IMR-90 (cell line): ENCODE measurements at regions not wholly inside any gene's neighbourhood (a gene's known extent, or its start where the extent isn't known, plus 50 kb on each side); places are given as distances from the start of the nearest gene placed in this dataset.

ENCODE experiments used
- ATAC-seq: fragments of 200-7000 bp; cut with Tn5 transposase; 2 replicates; pipeline ENCODE4 v1.9.1; 2020; ENCODE audit warnings: low read depth, mild to moderate bottlenecking, moderate library complexity
- BruUV-seq: library from RNA; stranded (reverse); fragments of 400-500 nt; replicated peaks from 2 replicates; lab custom pipeline; 2021; lab: Mats Ljungman, UMichigan
- CTCF ChIA-PET: fragments of 300-600 bp; formaldehyde crosslinking; extraction: SDS; loops from one replicate; lab custom pipeline; 2021; ENCODE audit warnings: antibody characterized with exemption; lab: Yijun Ruan, JAX
- POLR2A ChIA-PET: fragments of 300-600 bp; sonication (Branson Sonifier 250); formaldehyde crosslinking; loops from one replicate; lab custom pipeline; 2022; ENCODE audit warnings: antibody characterized with exemption; ENCODE audit not compliant: unreplicated experiment; lab: Charles Lee
- DNase-seq: peaks from one replicate; pipeline ENCODE4 v3.0.0; 2013
- H2AFZ ChIP-seq: replicated peaks from 2 replicates; pipeline ENCODE3; 2013; ENCODE audit warnings: low read length, mild to moderate bottlenecking; ENCODE audit not compliant: poor library complexity
- H2AK5ac ChIP-seq: 2 replicates; pipeline ENCODE4 v1.6.1; 2013; ENCODE audit warnings: low read depth, low read length, inconsistent platforms
- H2AK9ac ChIP-seq: replicated peaks from 2 replicates; pipeline ENCODE3; 2013; ENCODE audit warnings: mild to moderate bottlenecking, low read depth, low read length, moderate library complexity; ENCODE audit not compliant: poor library complexity
- H2BK120ac ChIP-seq: 2 replicates; pipeline ENCODE4 v1.6.1; 2013; ENCODE audit warnings: low read depth, low read length, inconsistent platforms
- H2BK15ac ChIP-seq: 3 replicates; pipeline ENCODE4 v1.6.1; 2013; ENCODE audit warnings: low read depth, low read length, inconsistent platforms
- H2BK20ac ChIP-seq: 2 replicates; pipeline ENCODE4 v1.6.1; 2013; ENCODE audit warnings: low read depth, mild to moderate bottlenecking, inconsistent platforms, low read length, moderate library complexity
- H2BK5ac ChIP-seq: 2 replicates; pipeline ENCODE4 v1.6.1; 2013; ENCODE audit warnings: mild to moderate bottlenecking, low read depth, low read length, inconsistent platforms; ENCODE audit not compliant: poor library complexity, severe bottlenecking
- H3K14ac ChIP-seq: replicated peaks from 2 replicates; pipeline ENCODE4 v1.6.1; 2013; ENCODE audit warnings: low read depth, low read length, inconsistent platforms
- H3K18ac ChIP-seq: 2 replicates; pipeline ENCODE4 v1.6.1; 2013; ENCODE audit warnings: low read depth, low read length, control low read depth
- H3K23ac ChIP-seq: 2 replicates; pipeline ENCODE4 v1.6.1; 2013; ENCODE audit warnings: low read depth, low read length, inconsistent platforms
- H3K27ac ChIP-seq: 2 replicates; pipeline ENCODE4 v1.5.1; 2013; ENCODE audit warnings: mild to moderate bottlenecking, control low read depth, low read length; ENCODE audit not compliant: insufficient read depth
- H3K27me3 ChIP-seq: 2 replicates; pipeline ENCODE4 v1.6.1; 2013; ENCODE audit warnings: low read length; ENCODE audit not compliant: control insufficient read depth, insufficient read depth
- H3K36me3 ChIP-seq: 2 replicates; pipeline ENCODE4 v1.6.1; 2013; ENCODE audit warnings: low read length, mixed read lengths; ENCODE audit not compliant: control insufficient read depth, insufficient read depth
- H3K4ac ChIP-seq: 2 replicates; pipeline ENCODE4 v1.6.1; 2013; ENCODE audit warnings: low read depth, low read length, inconsistent platforms
- H3K4me1 ChIP-seq: 2 replicates; pipeline ENCODE4 v1.6.1; 2013; ENCODE audit warnings: low read length, mixed read lengths; ENCODE audit not compliant: control insufficient read depth, insufficient read depth
- H3K4me2 ChIP-seq: 2 replicates; pipeline ENCODE4 v1.6.1; 2013; ENCODE audit warnings: low read depth, mild to moderate bottlenecking, control low read depth, low read length, moderate library complexity
- H3K4me3 ChIP-seq: 2 replicates; pipeline ENCODE4 v1.5.1; 2013; ENCODE audit warnings: low read depth, mild to moderate bottlenecking, control low read depth, low read length, moderate library complexity; ENCODE audit not compliant: insufficient read depth
- H3K56ac ChIP-seq: 2 replicates; pipeline ENCODE4 v1.6.1; 2013; ENCODE audit warnings: low read length, inconsistent platforms; ENCODE audit not compliant: insufficient read depth; ENCODE audit errors: extremely low read depth
- H3K79me1 ChIP-seq, 2 experiments: 2 replicates each; pipeline ENCODE4 v1.6.1; 2013; ENCODE audit warnings: low read length in 2 of 2, inconsistent platforms in 1 of 2, low read depth in 1 of 2
- H3K9ac ChIP-seq: 2 replicates; pipeline ENCODE4 v1.6.1; 2013; ENCODE audit warnings: low read depth, low read length, control low read depth
- H3K9me1 ChIP-seq: 2 replicates; pipeline ENCODE4 v1.6.1; 2013; ENCODE audit warnings: low read length, inconsistent platforms; ENCODE audit not compliant: insufficient read depth
- H3K9me3 ChIP-seq: 2 replicates; pipeline ENCODE4 v1.6.1; 2013; ENCODE audit warnings: low read length; ENCODE audit not compliant: control insufficient read depth, insufficient read depth
- H4K20me1 ChIP-seq: 2 replicates; pipeline ENCODE4 v1.6.1; 2013; ENCODE audit warnings: low read length, inconsistent platforms; ENCODE audit not compliant: insufficient read depth
- H4K5ac ChIP-seq: 2 replicates; pipeline ENCODE4 v1.6.1; 2013; ENCODE audit warnings: mild to moderate bottlenecking, low read depth, low read length, control low read depth
- H4K8ac ChIP-seq, 2 experiments: 2 replicates each; pipeline ENCODE4 v1.6.1; 2013; ENCODE audit warnings: low read depth in 2 of 2, low read length in 2 of 2, control low read depth in 1 of 2, inconsistent platforms in 1 of 2
- H4K91ac ChIP-seq: 2 replicates; pipeline ENCODE4 v1.6.1; 2013; ENCODE audit warnings: low read depth, low read length, inconsistent platforms; ENCODE audit not compliant: insufficient read depth
- BHLHE40 ChIP-seq: fragments of 150-350 bp; IDR thresholded peaks from 2 replicates; pipeline ENCODE4 v1.6.1; 2016; ENCODE audit warnings: mild to moderate bottlenecking, low read depth, low read length
- CEBPB ChIP-seq: IDR thresholded peaks from 2 replicates; pipeline ENCODE4 v1.6.1; 2012; ENCODE audit warnings: low read depth, low read length, improper control_type of control experiment
- CHD1 ChIP-seq: IDR thresholded peaks from 2 replicates; pipeline ENCODE4 v1.6.1; 2012; ENCODE audit warnings: low read depth, low read length, improper control_type of control experiment
- CTCF ChIP-seq: conservative IDR thresholded peaks from 2 replicates; pipeline ENCODE4 v1.5.1; 2012; ENCODE audit warnings: mild to moderate bottlenecking, low read depth, low read length, improper control_type of control experiment
- ELK1 ChIP-seq: fragments of 150-350 bp; IDR thresholded peaks from 2 replicates; pipeline ENCODE4 v1.6.1; 2016; ENCODE audit warnings: low read depth, mild to moderate bottlenecking, low read length, moderate library complexity, borderline replicate concordance
- FOS ChIP-seq: fragments of 150-350 bp; IDR thresholded peaks from 2 replicates; pipeline ENCODE4 v1.6.1; 2016; ENCODE audit warnings: low read depth, low read length
- MAFK ChIP-seq: IDR thresholded peaks from 2 replicates; pipeline ENCODE4 v1.6.1; 2012; ENCODE audit warnings: low read depth, low read length, improper control_type of control experiment
- MAZ ChIP-seq: IDR thresholded peaks from 2 replicates; pipeline ENCODE4 v1.6.1; 2012; ENCODE audit warnings: low read depth, mild to moderate bottlenecking, low read length, improper control_type of control experiment, moderate library complexity, borderline replicate concordance
- MXI1 ChIP-seq: IDR thresholded peaks from 2 replicates; pipeline ENCODE4 v1.6.1; 2012; ENCODE audit warnings: low read depth, mild to moderate bottlenecking, low read length, moderate library complexity, borderline replicate concordance
- NFE2L2 ChIP-seq: fragments of 150-350 bp; IDR thresholded peaks from 2 replicates; pipeline ENCODE4 v1.6.1; 2016; ENCODE audit warnings: low read depth, mild to moderate bottlenecking, low read length
- POLR2A ChIP-seq: IDR thresholded peaks from 2 replicates; pipeline ENCODE4 v1.6.1; 2012; ENCODE audit warnings: mild to moderate bottlenecking, low read depth, low read length
- RAD21 ChIP-seq: IDR thresholded peaks from 2 replicates; pipeline ENCODE4 v1.6.1; 2012; ENCODE audit warnings: low read length, improper control_type of control experiment
- RCOR1 ChIP-seq: IDR thresholded peaks from 2 replicates; pipeline ENCODE4 v1.6.1; 2012; ENCODE audit warnings: mild to moderate bottlenecking, low read length, improper control_type of control experiment; ENCODE audit not compliant: insufficient replicate concordance
- RFX5 ChIP-seq: IDR thresholded peaks from 2 replicates; pipeline ENCODE4 v1.8.0; 2012; ENCODE audit warnings: low read depth, mild to moderate bottlenecking, low read length, moderate library complexity
- SMC3 ChIP-seq: fragments of 150-350 bp; IDR thresholded peaks from 2 replicates; pipeline ENCODE4 v1.6.1; 2016; ENCODE audit warnings: low read depth, mild to moderate bottlenecking, antibody characterized with exemption, low read length, moderate library complexity
- WGBS, 2 experiments: methylation state at CpG; one replicate each; pipeline versions ENCODE4 v1.1.5 to v1.1.7; 2013; ENCODE audit warnings: missing lambda C conversion rate in 2 of 2; ENCODE audit not compliant: insufficient read length in 1 of 2; ENCODE audit errors: extremely low coverage in 2 of 2; 5-methylcytosine and 5-hydroxymethylcytosine counted together
- dilution Hi-C: fragments of 300-500 bp; cut with HindIII; formaldehyde crosslinking; loops from one replicate; pipeline ENCODE4 v1.14.3; 2018; ENCODE audit warnings: low sequenced_read_pairs; ENCODE audit not compliant: unreplicated experiment
- in situ Hi-C: fragments of 300-500 bp; cut with MboI; formaldehyde crosslinking; loops from 3 replicates; pipeline ENCODE4 v1.14.3; 2019; ENCODE audit warnings: low sequenced_read_pairs, inconsistent platforms, mixed read lengths
- intact Hi-C: fragments of 100-400 bp; cut with micrococcal nuclease; formaldehyde crosslinking; loops from 2 replicates; pipeline ENCODE4 v1.10.0; 2022
- TF ChIP-seq, protein P1 (sequence below): fragments of 150-350 bp; IDR thresholded peaks from 2 replicates; pipeline ENCODE4 v1.6.1; 2017; ENCODE audit warnings: mild to moderate bottlenecking, antibody characterized with exemption, low read length, low read depth

DNA sequence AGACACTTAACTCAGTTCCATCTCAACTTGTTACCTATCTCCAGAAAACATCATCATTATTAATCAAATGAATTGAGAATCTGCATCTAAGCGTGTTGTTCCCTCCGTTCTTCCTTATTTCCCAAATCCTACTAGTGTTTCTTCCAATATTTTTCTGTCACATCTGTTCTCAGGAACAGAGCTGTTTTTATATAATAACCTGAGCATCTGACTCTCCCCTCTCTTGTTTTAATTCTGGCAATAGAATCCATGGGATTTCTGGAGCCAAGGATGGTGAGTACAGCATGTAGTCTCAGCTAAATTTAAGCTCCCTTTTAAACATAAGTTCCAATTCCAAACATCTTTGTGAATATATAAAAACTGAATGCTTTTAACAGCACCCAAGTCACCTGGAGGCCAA, 558.3 kb downstream of the DTWD2 start:
- Histone ChIP-seq H4K20me1 (no peaks in the 10 kb centered on the region), H2BK5ac (no peak overlapping the region), H3K4me3 (no peak overlapping the region), H3K56ac (no peak overlapping the region), H3K9me3 (no peaks in the 10 kb centered on the region), H2AK5ac (no peak overlapping the region), H3K79me1 (no peaks in the 10 kb centered on the region), H3K27me3 (no peaks in the 10 kb centered on the region), H3K9ac (no peak overlapping the region), H2BK120ac (no peak overlapping the region), H3K23ac (no peak overlapping the region), H4K5ac (no peak overlapping the region), H2BK15ac (no peak overlapping the region), H3K18ac (no peak overlapping the region), H2AFZ (no peak overlapping the region), H3K9me1 (no peaks in the 10 kb centered on the region), H4K8ac (no peak overlapping the region), H3K27ac (no peak overlapping the region), H3K4ac (no peak overlapping the region), H3K4me1 (no peaks in the 10 kb centered on the region), H3K14ac (no peak overlapping the region), H3K4me2 (no peak overlapping the region), H2BK20ac (no peak overlapping the region), H3K36me3 (no peaks in the 10 kb centered on the region), H2AK9ac (no peak overlapping the region), H4K91ac (no peak overlapping the region)
- in situ Hi-C loops (no loop called here), dilution Hi-C loops (no loop called here), intact Hi-C loops (no loop called here)
- ATAC-seq (no peak), DNase-seq (no peak)
- no CpG with 5 or more reads among the region's 2 CpGs for WGBS, 2 experiments
- ChIA-PET POLR2A (no interaction called here), CTCF (no interaction called here)
- TF ChIP-seq FOS: no peak
- no peak for TF ChIP-seq NFE2L2
- TF ChIP-seq RFX5: no peak
- TF ChIP-seq MXI1: no peak
- TF ChIP-seq, protein P1, sequence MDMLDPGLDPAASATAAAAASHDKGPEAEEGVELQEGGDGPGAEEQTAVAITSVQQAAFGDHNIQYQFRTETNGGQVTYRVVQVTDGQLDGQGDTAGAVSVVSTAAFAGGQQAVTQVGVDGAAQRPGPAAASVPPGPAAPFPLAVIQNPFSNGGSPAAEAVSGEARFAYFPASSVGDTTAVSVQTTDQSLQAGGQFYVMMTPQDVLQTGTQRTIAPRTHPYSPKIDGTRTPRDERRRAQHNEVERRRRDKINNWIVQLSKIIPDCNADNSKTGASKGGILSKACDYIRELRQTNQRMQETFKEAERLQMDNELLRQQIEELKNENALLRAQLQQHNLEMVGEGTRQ: no peak
- TF ChIP-seq BHLHE40: no peak
- no peak for TF ChIP-seq RAD21
- TF ChIP-seq SMC3: no peak
- no peak for TF ChIP-seq CHD1
- TF ChIP-seq POLR2A: no peak
- TF ChIP-seq CEBPB: no peak
- no peak for TF ChIP-seq MAZ
- TF ChIP-seq CTCF: no peak
- no peak for TF ChIP-seq ELK1
- no peak for TF ChIP-seq MAFK
- no peak for TF ChIP-seq RCOR1
- BruUV-seq: no TSS peak
